GM21786 (cell line): ENCODE measurements at regions not wholly inside any gene's neighbourhood (a gene's known extent, or its start where the extent isn't known, plus 50 kb on each side); places are given as distances from the start of the nearest gene placed in this dataset.
"Not testable (repeated sequence)": the region's sequence is repeated elsewhere in the genome, so short reads cannot be mapped to it uniquely, and the experiment has no call there.

Experiments used
- ATAC-seq: cut with Tn5 transposase; IDR thresholded peaks from one replicate; pipeline ENCODE4 v1.9.1; 2021; ENCODE audit not compliant: unreplicated experiment

GRCh38 chr16:86861270-86861858, 283.0 kb downstream of the FOXL1 start:
- not testable (repeated sequence) for ATAC-seq

GRCh38 chr16:86862595-86863280, 284.4 kb downstream of the FOXL1 start:
- ATAC-seq: no peak

GRCh38 chr16:86863609-86864008, 285.3 kb downstream of the FOXL1 start:
- no peak for ATAC-seq

GRCh38 chr16:86864586-86864985, 286.2 kb downstream of the FOXL1 start:
- ATAC-seq: no peak

- no peak for ATAC-seq
Measured at GRCh38 chr16:86865851-86866662, 287.7 kb downstream of the FOXL1 start.

GRCh38 chr16:86866986-86867722, 288.8 kb downstream of the FOXL1 start:
- ATAC-seq: no peak

- no peak for ATAC-seq
Measured at GRCh38 chr16:86868070-86868469, 289.7 kb downstream of the FOXL1 start.

- ATAC-seq: no peak
Measured at GRCh38 chr16:86868786-86869185, 290.4 kb downstream of the FOXL1 start.

GRCh38 chr16:86869288-86870022, 291.1 kb downstream of the FOXL1 start:
- ATAC-seq: no peak

- ATAC-seq: no peak
Measured at GRCh38 chr16:86870380-86870779, 292.0 kb downstream of the FOXL1 start.

GRCh38 chr16:86872131-86872530, 293.8 kb downstream of the FOXL1 start:
- no peak for ATAC-seq

- ATAC-seq: no peak
Measured at GRCh38 chr16:86872833-86873232, 294.5 kb downstream of the FOXL1 start.

GRCh38 chr16:86874141-86874540, 295.8 kb downstream of the FOXL1 start:
- ATAC-seq: no peak

- ATAC-seq: no peak
Measured at GRCh38 chr16:86876499-86876898, 298.1 kb downstream of the FOXL1 start.

- ATAC-seq: no peak
Measured at GRCh38 chr16:86877108-86877507, 298.8 kb downstream of the FOXL1 start.

GRCh38 chr16:86877835-86878234, 299.5 kb downstream of the FOXL1 start:
- ATAC-seq: no peak

- no peak for ATAC-seq
Measured at GRCh38 chr16:86878236-86879080, 300.1 kb downstream of the FOXL1 start.

GRCh38 chr16:86879268-86879667, 300.9 kb downstream of the FOXL1 start:
- ATAC-seq: no peak

- ATAC-seq: no peak
Measured at GRCh38 chr16:86880316-86881117, 302.2 kb downstream of the FOXL1 start.
